Hepatocyte (in vitro differentiated cells): ENCODE measurements at regions not wholly inside any gene's neighbourhood (a gene's known extent, or its start where the extent isn't known, plus 50 kb on each side); places are given as distances from the start of the nearest gene placed in this dataset.

Source experiments
- EZH2 ChIP-seq: fragments of 200-600 bp; sonication (generic); IDR thresholded peaks from 2 replicates; pipeline ENCODE4 v1.6.1; 2016; ENCODE audit warnings: antibody characterized with exemption, mild to moderate bottlenecking, borderline replicate concordance
- TF ChIP-seq, protein P1 (sequence below): fragments of 200-600 bp; sonication (generic); IDR thresholded peaks from 2 replicates; pipeline ENCODE4 v1.5.1; 2016; ENCODE audit warnings: antibody characterized with exemption, mild to moderate bottlenecking; ENCODE audit not compliant: poor library complexity

- TF ChIP-seq, protein P1, sequence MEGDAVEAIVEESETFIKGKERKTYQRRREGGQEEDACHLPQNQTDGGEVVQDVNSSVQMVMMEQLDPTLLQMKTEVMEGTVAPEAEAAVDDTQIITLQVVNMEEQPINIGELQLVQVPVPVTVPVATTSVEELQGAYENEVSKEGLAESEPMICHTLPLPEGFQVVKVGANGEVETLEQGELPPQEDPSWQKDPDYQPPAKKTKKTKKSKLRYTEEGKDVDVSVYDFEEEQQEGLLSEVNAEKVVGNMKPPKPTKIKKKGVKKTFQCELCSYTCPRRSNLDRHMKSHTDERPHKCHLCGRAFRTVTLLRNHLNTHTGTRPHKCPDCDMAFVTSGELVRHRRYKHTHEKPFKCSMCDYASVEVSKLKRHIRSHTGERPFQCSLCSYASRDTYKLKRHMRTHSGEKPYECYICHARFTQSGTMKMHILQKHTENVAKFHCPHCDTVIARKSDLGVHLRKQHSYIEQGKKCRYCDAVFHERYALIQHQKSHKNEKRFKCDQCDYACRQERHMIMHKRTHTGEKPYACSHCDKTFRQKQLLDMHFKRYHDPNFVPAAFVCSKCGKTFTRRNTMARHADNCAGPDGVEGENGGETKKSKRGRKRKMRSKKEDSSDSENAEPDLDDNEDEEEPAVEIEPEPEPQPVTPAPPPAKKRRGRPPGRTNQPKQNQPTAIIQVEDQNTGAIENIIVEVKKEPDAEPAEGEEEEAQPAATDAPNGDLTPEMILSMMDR = no peak
- no peak for TF ChIP-seq EZH2
Measured at GRCh38 chr18:37701967-37702366, 136.4 kb upstream of the CELF4 start.
